GM20431 (cell line): ENCODE measurements at regions not wholly inside any gene's neighbourhood (a gene's known extent, or its start where the extent isn't known, plus 50 kb on each side); places are given as distances from the start of the nearest gene placed in this dataset.

Source experiments
- in situ Hi-C: fragments of 300-500 bp; cut with MseI, MboI; formaldehyde crosslinking; loops from one replicate; pipeline ENCODE4 v1.15.0; 2020; ENCODE audit warnings: low sequenced_read_pairs; ENCODE audit not compliant: unreplicated experiment

- in situ Hi-C loops = no loop called here
Observed at GRCh38 chr2:76378140-76378539, 667.4 kb upstream of the GCFC2 start.

GRCh38 chr2:76341439-76341838, 630.7 kb upstream of the GCFC2 start:
- in situ Hi-C loops = no loop called here

GRCh38 chr2:76332871-76333270, 622.2 kb upstream of the GCFC2 start:
- in situ Hi-C loops = no loop called here

- in situ Hi-C loops = no loop called here
Observed at GRCh38 chr2:76330865-76331264, 620.1 kb upstream of the GCFC2 start.

- in situ Hi-C loops = no loop called here
Observed at GRCh38 chr2:76326636-76327035, 615.9 kb upstream of the GCFC2 start.

GRCh38 chr2:76323381-76323780, 612.7 kb upstream of the GCFC2 start:
- in situ Hi-C loops = no loop called here

GRCh38 chr2:76320716-76321115, 610.0 kb upstream of the GCFC2 start:
- in situ Hi-C loops = no loop called here

GRCh38 chr2:76318848-76319360, 608.2 kb upstream of the GCFC2 start:
- in situ Hi-C loops = no loop called here

- in situ Hi-C loops = no loop called here
Observed at GRCh38 chr2:76316691-76317090, 606.0 kb upstream of the GCFC2 start.

GRCh38 chr2:76314271-76315020, 603.7 kb upstream of the GCFC2 start:
- in situ Hi-C loops = no loop called here

GRCh38 chr2:76312236-76312635, 601.5 kb upstream of the GCFC2 start:
- in situ Hi-C loops = no loop called here

- in situ Hi-C loops = no loop called here
Observed at GRCh38 chr2:76311728-76312127, 601.0 kb upstream of the GCFC2 start.

GRCh38 chr2:76310894-76311633, 600.3 kb upstream of the GCFC2 start:
- in situ Hi-C loops = no loop called here

GRCh38 chr2:76307495-76307894, 596.8 kb upstream of the GCFC2 start:
- in situ Hi-C loops = no loop called here

- in situ Hi-C loops = no loop called here
Observed at GRCh38 chr2:76298041-76298440, 587.3 kb upstream of the GCFC2 start.

GRCh38 chr2:76296438-76296837, 585.7 kb upstream of the GCFC2 start:
- in situ Hi-C loops = no loop called here

GRCh38 chr2:76295762-76296161, 585.0 kb upstream of the GCFC2 start:
- in situ Hi-C loops = no loop called here

- in situ Hi-C loops = no loop called here
Observed at GRCh38 chr2:76288598-76288997, 577.9 kb upstream of the GCFC2 start.

GRCh38 chr2:76288146-76288545, 577.4 kb upstream of the GCFC2 start:
- in situ Hi-C loops = no loop called here

- in situ Hi-C loops = no loop called here
Observed at GRCh38 chr2:76283350-76283749, 572.6 kb upstream of the GCFC2 start.

- in situ Hi-C loops = no loop called here
Observed at GRCh38 chr2:76281156-76281841, 570.6 kb upstream of the GCFC2 start.
